ENCODE measurements at regions not wholly inside any gene's neighbourhood (a gene's known extent, or its start where the extent isn't known, plus 50 kb on each side); places are given as distances from the start of the nearest gene placed in this dataset.

GRCh38 chr11:15489281-15489680, 374.6 kb downstream of the INSC start:
- DNase-seq = no peak

GRCh38 chr11:15490535-15490934, 375.8 kb downstream of the INSC start:
- no peak for DNase-seq

- no peak for DNase-seq
These were observed 378.3 kb downstream of the INSC start for GRCh38 chr11:15493066-15493465.

GRCh38 chr11:15493921-15494620, 379.3 kb downstream of the INSC start:
- DNase-seq = no peak

- no peak for DNase-seq
These were observed 380.0 kb downstream of the INSC start for GRCh38 chr11:15494740-15495139.

DNA sequence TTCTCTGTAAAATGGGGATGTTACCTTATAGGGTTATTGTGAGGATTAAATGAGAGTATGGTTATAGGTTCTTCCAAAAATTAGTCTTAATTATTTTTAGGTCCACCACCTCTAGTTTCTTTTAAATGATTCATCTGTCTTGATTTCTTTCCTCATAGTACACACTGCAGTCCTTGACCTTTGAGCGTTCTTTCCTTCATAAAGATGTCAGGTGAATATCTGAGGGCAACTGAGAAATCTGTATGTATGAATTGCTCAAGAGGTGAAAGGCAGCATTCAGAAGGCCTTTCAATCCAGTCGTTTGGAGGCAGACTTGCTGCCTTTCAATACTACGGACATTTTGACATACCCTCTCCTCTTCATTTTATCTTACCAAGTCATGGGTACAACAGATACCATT, 380.7 kb downstream of the INSC start:
- DNase-seq = no peak

DNA sequence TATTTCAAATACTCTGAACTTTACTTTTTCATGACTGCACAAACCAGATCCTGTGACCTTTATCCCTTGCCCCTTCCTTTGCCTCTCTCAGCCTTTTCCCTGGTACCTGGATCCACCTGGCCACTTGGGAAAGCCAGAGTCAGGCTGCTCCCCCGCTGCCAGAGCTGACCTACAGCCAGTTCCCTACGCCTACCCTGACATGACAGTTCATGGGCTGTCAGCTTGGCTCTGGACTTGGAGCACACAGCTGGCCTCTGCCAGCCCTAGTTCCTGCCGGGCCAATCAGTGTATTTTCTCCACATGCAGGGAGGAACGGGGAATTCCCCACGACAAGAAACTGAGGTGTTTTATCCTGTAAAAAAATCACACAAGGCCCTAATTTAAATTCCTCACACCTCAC, 382.6 kb downstream of the INSC start:
- no peak for DNase-seq

- no peak for DNase-seq
These were observed 385.0 kb downstream of the INSC start for GRCh38 chr11:15499674-15500073.

GRCh38 chr11:15500643-15501042, 385.9 kb downstream of the INSC start:
- no peak for DNase-seq

DNA sequence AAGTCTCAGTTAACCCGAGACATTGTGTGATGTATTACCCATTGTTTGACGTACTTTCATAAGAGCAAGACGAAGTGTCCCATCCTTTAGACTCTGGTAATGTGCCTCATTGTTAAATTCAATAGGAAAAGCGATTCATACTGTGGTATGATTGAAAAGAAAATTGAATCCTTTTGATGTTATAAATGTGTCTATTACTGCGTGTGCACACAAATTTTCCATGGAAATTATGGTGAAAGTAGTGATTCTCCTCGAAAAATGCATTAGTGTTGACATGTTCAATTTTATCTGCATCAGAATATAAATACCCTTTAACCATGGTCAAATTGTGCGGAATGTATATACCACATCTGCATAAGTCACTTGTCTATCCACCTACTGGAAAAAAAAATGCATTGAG, 386.8 kb downstream of the INSC start:
- DNase-seq = no peak

DNA sequence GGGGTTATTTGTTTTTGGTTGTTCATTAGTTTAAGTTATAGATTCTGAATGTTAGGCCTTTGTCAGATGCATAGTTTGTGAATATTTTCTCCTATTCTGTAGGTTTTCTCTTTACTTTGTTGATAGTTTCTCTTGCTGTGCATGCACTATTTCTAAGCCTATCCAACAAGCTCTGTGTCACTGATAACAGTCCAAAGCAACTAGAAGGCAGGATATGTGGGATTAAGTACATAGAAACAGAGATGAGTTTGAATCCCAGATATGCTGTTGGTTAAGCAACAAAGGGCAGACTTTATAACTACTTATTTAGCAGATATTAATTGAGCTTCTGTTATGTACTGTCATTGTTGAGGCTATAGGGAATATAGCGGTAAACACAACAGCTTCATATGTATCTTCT, 390.4 kb downstream of the INSC start:
- no peak for DNase-seq

GRCh38 chr11:15507592-15507991, 392.9 kb downstream of the INSC start:
- no peak for DNase-seq

DNA sequence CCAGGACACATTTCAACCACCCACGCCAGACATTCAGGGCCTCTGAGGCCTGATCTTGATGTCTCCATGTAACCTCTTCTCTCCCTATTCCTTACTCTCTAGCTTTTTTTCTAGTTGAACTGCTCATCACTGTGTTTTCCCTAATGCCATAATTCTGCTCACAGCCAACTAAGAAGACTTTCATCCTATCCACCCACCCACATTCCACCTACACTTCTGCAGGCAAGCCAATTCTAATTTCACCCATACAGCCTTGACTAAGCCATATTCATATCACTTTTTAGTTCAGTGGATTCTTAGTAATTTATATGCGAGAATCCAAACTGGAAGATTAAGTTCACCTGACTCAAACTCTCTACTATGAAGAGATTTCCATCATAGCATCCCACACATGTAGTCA, 394.4 kb downstream of the INSC start:
- DNase-seq = no peak

DNA sequence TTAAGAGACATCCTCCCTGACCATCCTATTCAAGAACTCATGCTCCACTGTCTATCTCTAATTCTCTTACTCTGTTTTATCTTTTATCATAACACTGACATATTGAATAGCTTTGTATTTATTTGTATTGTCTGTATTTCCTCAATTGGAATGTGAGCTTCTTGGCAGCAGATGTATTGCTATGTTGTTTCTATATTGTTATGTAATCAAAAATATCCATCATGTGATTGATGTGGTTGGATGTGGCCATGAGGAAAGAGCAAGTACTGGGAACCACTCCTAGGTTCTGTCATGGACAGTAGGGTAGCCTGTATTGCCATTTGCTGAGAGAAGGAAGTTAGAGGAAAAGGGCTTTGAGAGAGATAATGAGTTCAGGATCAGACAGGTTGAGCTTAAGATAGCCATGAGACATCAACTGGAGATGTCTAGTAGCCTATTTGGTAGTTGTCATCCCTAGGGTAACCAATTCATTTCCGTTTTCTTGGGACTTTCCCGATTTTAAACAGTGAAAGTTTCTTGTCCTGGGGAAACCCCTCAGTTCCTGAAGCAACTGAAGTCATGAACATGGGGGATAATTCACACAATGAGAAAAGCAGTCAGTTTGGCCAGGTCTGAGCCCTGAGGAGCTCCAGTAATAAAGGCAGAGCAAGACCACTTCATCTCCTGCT, 404.5 kb downstream of the INSC start:
- DNase-seq = no peak

GRCh38 chr11:15519911-15520310, 405.2 kb downstream of the INSC start:
- no peak for DNase-seq

DNA sequence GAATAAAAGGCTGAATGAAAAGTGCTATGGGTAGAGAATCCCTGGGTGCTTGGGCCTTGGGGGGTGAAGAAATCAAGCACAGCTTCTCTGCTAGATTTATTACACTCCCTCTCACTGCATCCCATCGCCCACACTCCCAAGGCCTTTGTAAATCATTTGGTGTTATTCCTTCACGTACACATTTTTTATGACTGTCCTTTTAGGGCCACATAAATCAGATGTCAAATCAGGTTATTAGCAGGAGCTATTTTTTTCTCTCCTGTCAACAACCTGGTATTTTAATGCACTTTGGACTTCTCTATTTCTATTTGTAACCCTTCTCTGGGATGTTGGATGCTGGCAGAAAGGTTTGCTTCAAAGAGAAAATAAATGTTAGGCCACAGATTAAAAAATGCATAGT, 408.8 kb downstream of the INSC start:
- no peak for DNase-seq

- no peak for DNase-seq
These were observed 410.9 kb downstream of the INSC start for GRCh38 chr11:15525582-15525981.

DNA sequence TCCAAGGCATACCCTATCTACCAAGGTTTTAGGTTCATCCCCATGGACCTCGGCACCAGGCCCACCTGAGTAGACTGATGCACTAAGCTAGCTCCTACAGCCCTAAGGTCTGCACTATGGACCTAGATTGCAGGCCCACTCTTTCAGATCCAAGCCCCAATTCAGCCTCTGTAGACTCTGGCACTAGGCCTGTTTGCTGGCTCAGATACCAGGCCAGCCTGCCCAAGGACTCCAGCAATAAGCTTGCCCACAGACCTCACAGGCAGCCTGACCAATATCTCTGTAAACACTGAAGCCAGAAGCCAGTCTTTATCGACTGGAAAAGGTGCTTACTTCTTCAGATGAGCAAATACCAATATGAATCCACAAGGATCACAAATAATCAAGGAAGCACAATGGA, 411.3 kb downstream of the INSC start:
- no peak for DNase-seq

DNA sequence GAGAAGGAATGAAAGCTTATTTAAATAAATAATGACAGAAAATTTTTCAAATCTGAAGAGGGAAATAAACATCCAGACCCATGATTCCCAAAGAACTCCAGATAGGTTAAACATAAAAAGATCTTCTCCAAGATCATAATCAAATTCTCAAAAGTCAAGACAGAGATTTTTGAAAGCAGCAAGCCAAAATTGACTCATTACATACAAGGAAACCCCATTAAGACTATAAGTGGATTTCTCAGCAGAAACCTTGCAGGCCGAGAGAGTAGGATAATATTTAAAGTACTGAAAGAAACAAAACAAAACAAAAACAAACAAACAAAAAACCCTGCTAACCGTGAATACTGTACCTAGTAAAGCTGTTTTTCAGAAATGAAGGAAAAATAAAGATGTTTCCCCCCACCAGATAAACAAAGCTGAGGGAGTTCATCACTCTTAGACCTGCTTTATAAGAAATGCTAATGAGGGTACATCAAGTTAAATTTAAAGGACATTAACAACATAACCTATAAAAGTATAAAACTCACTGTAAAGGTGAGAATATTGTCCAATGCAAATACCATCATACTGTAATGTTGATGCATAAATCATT, 412.2 kb downstream of the INSC start:
- no peak for DNase-seq

DNA sequence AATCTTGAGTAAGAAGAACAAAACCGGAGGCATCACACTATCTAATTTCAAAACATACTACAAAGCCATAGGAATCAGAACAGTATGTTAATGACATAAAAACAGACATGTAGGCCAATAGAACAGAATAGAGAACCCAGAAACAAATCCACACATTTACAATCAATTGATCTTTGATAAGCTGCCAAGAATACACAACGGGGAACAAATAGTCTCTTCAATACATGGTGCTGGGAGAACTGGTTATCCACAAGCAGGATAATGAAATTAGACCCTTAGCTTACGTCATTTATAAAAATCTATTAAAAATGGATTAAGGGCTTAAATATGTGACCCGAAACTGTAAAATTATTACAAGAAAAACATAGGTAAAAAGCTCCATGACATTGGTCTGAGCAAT, 417.7 kb downstream of the INSC start:
- no peak for DNase-seq

DNA sequence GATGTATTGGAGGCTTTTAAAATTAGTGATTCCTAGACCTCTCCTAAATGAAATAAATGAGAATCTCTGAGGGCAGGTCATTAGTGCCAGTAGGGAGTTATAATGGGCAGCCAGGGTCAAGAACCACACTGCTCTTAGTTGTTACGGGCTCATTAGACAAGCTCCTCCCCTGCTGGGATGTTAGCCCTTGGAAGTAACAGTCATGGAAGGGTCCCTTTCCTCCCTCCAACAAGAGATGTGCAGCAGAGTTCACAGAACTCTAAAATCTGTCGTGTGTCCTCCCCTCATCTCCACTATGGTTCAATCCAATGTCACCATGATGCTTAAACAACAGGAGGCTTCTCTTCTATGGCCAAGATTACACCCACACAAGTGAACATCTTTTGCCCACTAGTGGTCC, 419.5 kb downstream of the INSC start:
- DNase-seq = no peak

DNA sequence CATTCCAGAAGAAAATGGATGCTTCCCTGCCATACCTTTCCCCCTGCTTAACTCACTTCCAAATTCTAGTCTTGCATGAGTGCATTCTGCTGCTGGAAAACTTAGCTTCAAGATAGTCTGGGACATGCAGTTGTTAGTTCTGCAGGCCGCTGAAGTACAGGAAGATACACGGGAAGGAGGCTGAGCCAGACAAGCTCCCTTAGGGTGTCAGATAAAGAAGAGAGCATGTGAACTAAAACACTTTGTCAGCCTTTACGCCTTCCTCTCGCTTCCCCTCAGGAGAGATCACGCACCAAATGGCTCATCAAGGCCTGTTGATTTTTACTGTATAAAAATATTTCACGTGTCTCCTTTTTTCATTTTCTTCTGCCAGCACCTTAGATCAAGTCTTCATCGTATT, 420.7 kb downstream of the INSC start:
- no peak for DNase-seq

DNA sequence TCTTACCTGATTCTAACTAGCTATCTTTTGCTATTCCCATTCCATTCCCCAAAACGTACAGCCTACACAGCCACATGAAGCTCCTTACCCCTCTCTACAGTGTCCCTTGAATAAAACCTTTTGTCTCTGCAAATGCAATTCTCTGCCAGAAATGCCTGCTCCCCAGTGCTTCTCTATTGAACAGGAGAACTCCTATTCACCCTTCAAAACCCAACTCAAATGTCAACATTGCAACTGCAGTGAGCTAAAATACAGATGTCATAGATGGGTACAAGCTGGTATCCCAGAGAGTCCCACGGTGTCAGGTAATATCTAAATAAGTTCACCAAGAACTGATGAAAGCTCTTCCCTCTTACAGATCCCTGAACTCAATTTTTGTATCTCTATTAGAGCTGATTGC, 421.7 kb downstream of the INSC start:
- DNase-seq = no peak

DNA sequence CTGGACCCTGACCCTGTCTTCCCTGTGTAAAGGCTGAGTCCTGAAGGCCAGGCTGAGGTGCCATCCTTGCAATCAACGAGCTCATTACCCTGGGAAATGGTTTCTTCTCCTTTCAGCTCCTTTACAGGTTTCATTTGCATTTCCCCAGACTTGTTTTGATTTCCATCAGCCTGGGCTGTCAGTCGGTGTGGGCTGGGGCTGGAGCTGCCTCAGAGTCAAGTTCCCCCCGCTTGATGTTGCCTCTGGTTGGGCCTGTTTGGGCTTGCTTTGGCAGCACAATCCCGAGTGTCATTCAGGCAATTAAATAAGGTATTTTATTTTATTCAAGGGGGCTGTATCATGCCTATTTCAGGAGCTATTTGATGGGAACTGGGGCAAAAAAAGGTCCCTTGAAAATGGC, 424.9 kb downstream of the INSC start:
- DNase-seq = no peak

All from hindlimb muscle (tissue), 1 donor.